ENCODE measurements at regions not wholly inside any gene's neighbourhood (a gene's known extent, or its start where the extent isn't known, plus 50 kb on each side); places are given as distances from the start of the nearest gene placed in this dataset.

- Histone ChIP-seq H3K4me1 (ENCODE audit: control insufficient read depth in 2 of 3, insufficient read depth in 2 of 3, low read depth in 1 of 3, low read length in 3 of 3) (no peaks in the 10 kb centered on the region), H3K4me3 (ENCODE audit: low read length in 3 of 3) (no peak overlapping the region), H3K27me3 (ENCODE audit: control insufficient read depth, insufficient read depth, low read length) (no peaks in the 10 kb centered on the region), H3K9me3 (ENCODE audit: control insufficient read depth in 2 of 3, insufficient read depth in 1 of 3, low read length in 3 of 3) (no peaks in the 10 kb centered on the region), H3K27ac (ENCODE audit: low read depth in 2 of 2, low read length in 2 of 2) (no peak overlapping the region), H3K36me3 (ENCODE audit: control insufficient read depth in 2 of 3, insufficient read depth in 3 of 3, low read length in 3 of 3) (no peaks in the 10 kb centered on the region), H3K9ac (ENCODE audit: low read length in 3 of 3) (no peak overlapping the region)
- DNase-seq (no peak), FAIRE-seq (no peak)
- intact Hi-C loops (cut with DNase I), result no loop called here
- TF ChIP-seq CTCF (IDR thresholded peaks at IDR 0.05; ENCODE audit: borderline replicate concordance, extremely low read depth, insufficient read depth), result no peak
Measured at GRCh38 chr4:30957706-30958105, 237.5 kb downstream of the PCDH7 start.

GRCh38 chr4:30959781-30960485, 239.8 kb downstream of the PCDH7 start:
- no peak for TF ChIP-seq CTCF (IDR thresholded peaks at IDR 0.05; ENCODE audit: borderline replicate concordance, extremely low read depth, insufficient read depth)
- Histone ChIP-seq H3K4me1 (ENCODE audit: control insufficient read depth in 2 of 3, insufficient read depth in 2 of 3, low read depth in 1 of 3, low read length in 3 of 3) (no peaks in the 10 kb centered on the region), H3K4me3 (ENCODE audit: low read length in 3 of 3) (no peak overlapping the region), H3K9ac (ENCODE audit: low read length in 3 of 3) (no peak overlapping the region), H3K27ac (ENCODE audit: low read depth in 2 of 2, low read length in 2 of 2) (no peak overlapping the region), H3K27me3 (ENCODE audit: control insufficient read depth, insufficient read depth, low read length) (no peaks in the 10 kb centered on the region), H3K9me3 (ENCODE audit: control insufficient read depth in 2 of 3, insufficient read depth in 1 of 3, low read length in 3 of 3) (no peaks in the 10 kb centered on the region), H3K36me3 (ENCODE audit: control insufficient read depth in 2 of 3, insufficient read depth in 3 of 3, low read length in 3 of 3) (no peaks in the 10 kb centered on the region)
- FAIRE-seq (no peak), DNase-seq (no peak)
- intact Hi-C loops (cut with DNase I), result no loop called here

- H3K4me1 ChIP-seq (ENCODE audit: control insufficient read depth in 2 of 3, insufficient read depth in 2 of 3, low read depth in 1 of 3, low read length in 3 of 3), result no peaks in the 10 kb centered on the region
- TF ChIP-seq CTCF (IDR thresholded peaks at IDR 0.05; ENCODE audit: borderline replicate concordance, extremely low read depth, insufficient read depth), result no peak
- no peaks in the 10 kb centered on the region for H3K27me3 ChIP-seq (ENCODE audit: control insufficient read depth, insufficient read depth, low read length)
- H3K4me3 ChIP-seq (ENCODE audit: low read length in 3 of 3), result no peak overlapping the region
- H3K36me3 ChIP-seq (ENCODE audit: control insufficient read depth in 2 of 3, insufficient read depth in 3 of 3, low read length in 3 of 3), result no peaks in the 10 kb centered on the region
- DNase-seq (no peak), FAIRE-seq (no peak)
- no peak overlapping the region for H3K9ac ChIP-seq (ENCODE audit: low read length in 3 of 3)
- no peak overlapping the region for H3K27ac ChIP-seq (ENCODE audit: low read depth in 2 of 2, low read length in 2 of 2)
- intact Hi-C loops (cut with DNase I), result no loop called here
- H3K9me3 ChIP-seq (ENCODE audit: control insufficient read depth in 2 of 3, insufficient read depth in 1 of 3, low read length in 3 of 3), result no peaks in the 10 kb centered on the region
Measured at GRCh38 chr4:30962939-30963338, 242.8 kb downstream of the PCDH7 start.

- DNase-seq (no peak), FAIRE-seq (no peak)
- Histone ChIP-seq H3K9ac (ENCODE audit: low read length in 3 of 3) (no peak overlapping the region), H3K4me1 (ENCODE audit: control insufficient read depth in 2 of 3, insufficient read depth in 2 of 3, low read depth in 1 of 3, low read length in 3 of 3) (no peaks in the 10 kb centered on the region), H3K27me3 (ENCODE audit: control insufficient read depth, insufficient read depth, low read length) (no peaks in the 10 kb centered on the region), H3K36me3 (ENCODE audit: control insufficient read depth in 2 of 3, insufficient read depth in 3 of 3, low read length in 3 of 3) (no peaks in the 10 kb centered on the region), H3K9me3 (ENCODE audit: control insufficient read depth in 2 of 3, insufficient read depth in 1 of 3, low read length in 3 of 3) (no peaks in the 10 kb centered on the region), H3K4me3 (ENCODE audit: low read length in 3 of 3) (no peak overlapping the region), H3K27ac (ENCODE audit: low read depth in 2 of 2, low read length in 2 of 2) (no peak overlapping the region)
- intact Hi-C loops (cut with DNase I), result no loop called here
- TF ChIP-seq CTCF (IDR thresholded peaks at IDR 0.05; ENCODE audit: borderline replicate concordance, extremely low read depth, insufficient read depth), result no peak
Measured at GRCh38 chr4:30968926-30969325, 248.8 kb downstream of the PCDH7 start.

All from kidney (tissue), 13 donors.